IPS-20b (cell line): ENCODE measurements at regions not wholly inside any gene's neighbourhood (a gene's known extent, or its start where the extent isn't known, plus 50 kb on each side); places are given as distances from the start of the nearest gene placed in this dataset.
"Not testable (repeated sequence)": the region's sequence is repeated elsewhere in the genome, so short reads cannot be mapped to it uniquely, and the experiment has no call there.

Experiments
- H3K27ac ChIP-seq: one replicate; pipeline ENCODE4 v1.5.1; 2013; ENCODE audit warnings: low read length
- H3K27me3 ChIP-seq: 2 replicates; pipeline ENCODE4 v1.6.1; 2013; ENCODE audit warnings: mild to moderate bottlenecking, low read length, inconsistent platforms; ENCODE audit not compliant: insufficient read depth
- H3K36me3 ChIP-seq: 2 replicates; pipeline ENCODE4 v1.6.1; 2013; ENCODE audit warnings: low read depth, mild to moderate bottlenecking, inconsistent platforms, low read length, moderate library complexity; ENCODE audit not compliant: insufficient read depth
- H3K4me1 ChIP-seq: 2 replicates; pipeline ENCODE4 v1.6.1; 2013; ENCODE audit warnings: mild to moderate bottlenecking, control low read depth, inconsistent platforms, low read length, moderate library complexity; ENCODE audit not compliant: insufficient read depth
- H3K4me3 ChIP-seq: 2 replicates; pipeline ENCODE4 v1.5.1; 2013; ENCODE audit warnings: mild to moderate bottlenecking, low read length, inconsistent platforms
- H3K9ac ChIP-seq: 2 replicates; pipeline ENCODE4 v1.6.1; 2013; ENCODE audit warnings: low read depth, mild to moderate bottlenecking, inconsistent platforms, low read length, moderate library complexity
- H3K9me3 ChIP-seq: 2 replicates; pipeline ENCODE4 v1.6.1; 2013; ENCODE audit warnings: mild to moderate bottlenecking, low read depth, low read length, inconsistent platforms; ENCODE audit not compliant: insufficient read depth

GRCh38 chr6:48951917-48952316 lies 511.1 kb downstream of the MMUT start:
- no peaks in the 10 kb centered on the region for H3K4me1 ChIP-seq
- H3K4me3 ChIP-seq, result no peak overlapping the region
- H3K36me3 ChIP-seq, result no peaks in the 10 kb centered on the region
- no peak overlapping the region for H3K27ac ChIP-seq
- no peak overlapping the region for H3K9ac ChIP-seq
- H3K9me3 ChIP-seq, result no peaks in the 10 kb centered on the region
- no peaks in the 10 kb centered on the region for H3K27me3 ChIP-seq

GRCh38 chr6:48944276-48944675 lies 518.8 kb downstream of the MMUT start:
- not testable (repeated sequence) for H3K36me3 ChIP-seq, H3K27ac ChIP-seq, H3K27me3 ChIP-seq, H3K9me3 ChIP-seq, H3K4me3 ChIP-seq, H3K4me1 ChIP-seq, H3K9ac ChIP-seq

- no peak overlapping the region for H3K9ac ChIP-seq
- H3K36me3 ChIP-seq, result no peaks in the 10 kb centered on the region
- no peak overlapping the region for H3K4me3 ChIP-seq
- H3K27ac ChIP-seq, result no peak overlapping the region
- no peaks in the 10 kb centered on the region for H3K4me1 ChIP-seq
- no peaks in the 10 kb centered on the region for H3K9me3 ChIP-seq
- no peaks in the 10 kb centered on the region for H3K27me3 ChIP-seq
These were observed 529.9 kb downstream of the MMUT start for GRCh38 chr6:48933136-48933535.

GRCh38 chr6:48928937-48929336 lies 534.1 kb downstream of the MMUT start:
- H3K36me3 ChIP-seq, result no peaks in the 10 kb centered on the region
- H3K9ac ChIP-seq, result no peak overlapping the region
- no peak overlapping the region for H3K27ac ChIP-seq
- H3K27me3 ChIP-seq, result no peaks in the 10 kb centered on the region
- no peak overlapping the region for H3K4me3 ChIP-seq
- no peaks in the 10 kb centered on the region for H3K9me3 ChIP-seq
- no peaks in the 10 kb centered on the region for H3K4me1 ChIP-seq

- H3K4me1 ChIP-seq, result peaks cover 12% of the 10 kb centered on the region; the same call in 1 of the 2 replicates
- no peak overlapping the region for H3K9ac ChIP-seq
- H3K27ac ChIP-seq, result no peak overlapping the region
- no peaks in the 10 kb centered on the region; the same call in 1 of the 2 replicates for H3K9me3 ChIP-seq
- H3K36me3 ChIP-seq, result no peaks in the 10 kb centered on the region
- H3K4me3 ChIP-seq, result no peak overlapping the region
- H3K27me3 ChIP-seq, result no peaks in the 10 kb centered on the region
These were observed 540.2 kb downstream of the MMUT start for GRCh38 chr6:48922837-48923236.

GRCh38 chr6:48919555-48919954 lies 543.5 kb downstream of the MMUT start:
- Histone ChIP-seq H3K27me3 (no peaks in the 10 kb centered on the region), H3K36me3 (no peaks in the 10 kb centered on the region), H3K4me1 (peaks cover 16% of the 10 kb centered on the region; the same call in 1 of the 2 replicates), H3K9ac (no peak overlapping the region), H3K9me3 (no peaks in the 10 kb centered on the region; the same call in 1 of the 2 replicates), H3K4me3 (no peak overlapping the region), H3K27ac (no peak overlapping the region)

- H3K27me3 ChIP-seq, result no peaks in the 10 kb centered on the region
- H3K27ac ChIP-seq, result no peak overlapping the region
- H3K4me3 ChIP-seq, result no peak overlapping the region
- no peaks in the 10 kb centered on the region for H3K36me3 ChIP-seq
- no peaks in the 10 kb centered on the region for H3K9me3 ChIP-seq
- H3K4me1 ChIP-seq, result peaks cover 16% of the 10 kb centered on the region; the same call in 1 of the 2 replicates
- no peak overlapping the region; the same call in 1 of the 2 replicates for H3K9ac ChIP-seq
These were observed 545.8 kb downstream of the MMUT start for GRCh38 chr6:48917233-48917632.

GRCh38 chr6:48916607-48917006 lies 546.4 kb downstream of the MMUT start:
- Histone ChIP-seq H3K27ac (peak overlapping the region; percentile 3), H3K9ac (no peak overlapping the region; the same call in 1 of the 2 replicates), H3K4me1 (peaks cover 16% of the 10 kb centered on the region; the same call in 1 of the 2 replicates), H3K9me3 (no peaks in the 10 kb centered on the region), H3K27me3 (no peaks in the 10 kb centered on the region), H3K4me3 (no peak overlapping the region), H3K36me3 (no peaks in the 10 kb centered on the region)

GRCh38 chr6:48915591-48915990 lies 547.5 kb downstream of the MMUT start:
- Histone ChIP-seq H3K27ac (no peak overlapping the region), H3K9ac (no peak overlapping the region), H3K4me3 (no peak overlapping the region), H3K36me3 (no peaks in the 10 kb centered on the region), H3K4me1 (peaks cover 16% of the 10 kb centered on the region; the same call in 1 of the 2 replicates), H3K27me3 (no peaks in the 10 kb centered on the region), H3K9me3 (no peaks in the 10 kb centered on the region)

GRCh38 chr6:48912503-48912902 lies 550.5 kb downstream of the MMUT start:
- H3K27me3 ChIP-seq, result no peaks in the 10 kb centered on the region
- no peak overlapping the region for H3K9ac ChIP-seq
- H3K9me3 ChIP-seq, result no peaks in the 10 kb centered on the region
- H3K4me1 ChIP-seq, result peaks cover 4% of the 10 kb centered on the region; the same call in 1 of the 2 replicates
- no peak overlapping the region for H3K4me3 ChIP-seq
- H3K27ac ChIP-seq, result no peak overlapping the region
- H3K36me3 ChIP-seq, result no peaks in the 10 kb centered on the region

- no peaks in the 10 kb centered on the region for H3K36me3 ChIP-seq
- H3K27me3 ChIP-seq, result no peaks in the 10 kb centered on the region
- no peak overlapping the region for H3K27ac ChIP-seq
- no peak overlapping the region for H3K9ac ChIP-seq
- H3K4me3 ChIP-seq, result no peak overlapping the region
- H3K4me1 ChIP-seq, result no peaks in the 10 kb centered on the region
- no peaks in the 10 kb centered on the region for H3K9me3 ChIP-seq
These were observed 558.2 kb downstream of the MMUT start for GRCh38 chr6:48904809-48905208.

GRCh38 chr6:48894469-48894868 lies 568.6 kb downstream of the MMUT start:
- no peak overlapping the region for H3K4me3 ChIP-seq
- no peaks in the 10 kb centered on the region for H3K4me1 ChIP-seq
- H3K27me3 ChIP-seq, result no peaks in the 10 kb centered on the region
- H3K36me3 ChIP-seq, result no peaks in the 10 kb centered on the region
- no peak overlapping the region for H3K9ac ChIP-seq
- H3K27ac ChIP-seq, result no peak overlapping the region
- no peaks in the 10 kb centered on the region for H3K9me3 ChIP-seq
